Panc1 (cell line): ENCODE measurements at regions not wholly inside any gene's neighbourhood (a gene's known extent, or its start where the extent isn't known, plus 50 kb on each side); places are given as distances from the start of the nearest gene placed in this dataset.

ENCODE experiments used
- TCF7L2 ChIP-seq: IDR thresholded peaks from 2 replicates; pipeline ENCODE4 v1.6.1; 2011; ENCODE audit warnings: mild to moderate bottlenecking, low read depth, low read length, inconsistent platforms
- TF ChIP-seq, protein P1 (sequence below): fragments of 450-650 bp; IDR thresholded peaks from 2 replicates; pipeline ENCODE4 v1.5.1; 2017; ENCODE audit warnings: mild to moderate bottlenecking
- TF ChIP-seq, protein P2 (sequence below), 2 experiments: IDR thresholded peaks; 2 replicates each; pipeline ENCODE4 v1.6.1; 2011 to 2012; ENCODE audit warnings: low read depth in 2 of 2, control low read depth in 1 of 2, low read length in 1 of 2, mild to moderate bottlenecking in 1 of 2, moderate library complexity in 1 of 2; ENCODE audit not compliant: insufficient read depth in 1 of 2

DNA sequence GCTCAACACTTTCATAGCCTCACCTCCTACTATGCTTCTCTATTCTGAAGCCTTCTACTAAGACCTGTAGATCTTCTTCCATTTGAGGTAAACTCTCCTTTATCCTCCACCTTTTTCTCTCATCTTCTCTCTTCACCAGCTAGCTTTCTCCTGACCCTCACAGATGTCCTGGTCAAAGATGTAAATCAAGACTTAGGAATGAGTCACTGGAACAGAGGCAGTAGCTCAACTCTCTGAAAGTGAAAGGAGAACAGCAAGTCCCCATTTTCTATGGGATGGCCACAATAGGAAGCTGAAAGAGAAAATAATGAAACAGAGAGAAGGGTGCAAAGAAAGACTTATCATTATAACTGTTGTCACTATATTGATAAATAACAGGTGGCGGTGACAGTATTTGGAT is 86.1 kb upstream of the DOCK9 start:
- TF ChIP-seq, protein P1, sequence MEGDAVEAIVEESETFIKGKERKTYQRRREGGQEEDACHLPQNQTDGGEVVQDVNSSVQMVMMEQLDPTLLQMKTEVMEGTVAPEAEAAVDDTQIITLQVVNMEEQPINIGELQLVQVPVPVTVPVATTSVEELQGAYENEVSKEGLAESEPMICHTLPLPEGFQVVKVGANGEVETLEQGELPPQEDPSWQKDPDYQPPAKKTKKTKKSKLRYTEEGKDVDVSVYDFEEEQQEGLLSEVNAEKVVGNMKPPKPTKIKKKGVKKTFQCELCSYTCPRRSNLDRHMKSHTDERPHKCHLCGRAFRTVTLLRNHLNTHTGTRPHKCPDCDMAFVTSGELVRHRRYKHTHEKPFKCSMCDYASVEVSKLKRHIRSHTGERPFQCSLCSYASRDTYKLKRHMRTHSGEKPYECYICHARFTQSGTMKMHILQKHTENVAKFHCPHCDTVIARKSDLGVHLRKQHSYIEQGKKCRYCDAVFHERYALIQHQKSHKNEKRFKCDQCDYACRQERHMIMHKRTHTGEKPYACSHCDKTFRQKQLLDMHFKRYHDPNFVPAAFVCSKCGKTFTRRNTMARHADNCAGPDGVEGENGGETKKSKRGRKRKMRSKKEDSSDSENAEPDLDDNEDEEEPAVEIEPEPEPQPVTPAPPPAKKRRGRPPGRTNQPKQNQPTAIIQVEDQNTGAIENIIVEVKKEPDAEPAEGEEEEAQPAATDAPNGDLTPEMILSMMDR, result no peak
- TF ChIP-seq, protein P2, sequence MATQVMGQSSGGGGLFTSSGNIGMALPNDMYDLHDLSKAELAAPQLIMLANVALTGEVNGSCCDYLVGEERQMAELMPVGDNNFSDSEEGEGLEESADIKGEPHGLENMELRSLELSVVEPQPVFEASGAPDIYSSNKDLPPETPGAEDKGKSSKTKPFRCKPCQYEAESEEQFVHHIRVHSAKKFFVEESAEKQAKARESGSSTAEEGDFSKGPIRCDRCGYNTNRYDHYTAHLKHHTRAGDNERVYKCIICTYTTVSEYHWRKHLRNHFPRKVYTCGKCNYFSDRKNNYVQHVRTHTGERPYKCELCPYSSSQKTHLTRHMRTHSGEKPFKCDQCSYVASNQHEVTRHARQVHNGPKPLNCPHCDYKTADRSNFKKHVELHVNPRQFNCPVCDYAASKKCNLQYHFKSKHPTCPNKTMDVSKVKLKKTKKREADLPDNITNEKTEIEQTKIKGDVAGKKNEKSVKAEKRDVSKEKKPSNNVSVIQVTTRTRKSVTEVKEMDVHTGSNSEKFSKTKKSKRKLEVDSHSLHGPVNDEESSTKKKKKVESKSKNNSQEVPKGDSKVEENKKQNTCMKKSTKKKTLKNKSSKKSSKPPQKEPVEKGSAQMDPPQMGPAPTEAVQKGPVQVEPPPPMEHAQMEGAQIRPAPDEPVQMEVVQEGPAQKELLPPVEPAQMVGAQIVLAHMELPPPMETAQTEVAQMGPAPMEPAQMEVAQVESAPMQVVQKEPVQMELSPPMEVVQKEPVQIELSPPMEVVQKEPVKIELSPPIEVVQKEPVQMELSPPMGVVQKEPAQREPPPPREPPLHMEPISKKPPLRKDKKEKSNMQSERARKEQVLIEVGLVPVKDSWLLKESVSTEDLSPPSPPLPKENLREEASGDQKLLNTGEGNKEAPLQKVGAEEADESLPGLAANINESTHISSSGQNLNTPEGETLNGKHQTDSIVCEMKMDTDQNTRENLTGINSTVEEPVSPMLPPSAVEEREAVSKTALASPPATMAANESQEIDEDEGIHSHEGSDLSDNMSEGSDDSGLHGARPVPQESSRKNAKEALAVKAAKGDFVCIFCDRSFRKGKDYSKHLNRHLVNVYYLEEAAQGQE (IDR thresholded peaks at IDR 0.05; ENCODE audit: insufficient read depth in 1 of 2, low read depth in 2 of 2, low read length in 1 of 2), result no peak
- TF ChIP-seq TCF7L2, result no peak
